Calu3 (cell line): ENCODE measurements at regions not wholly inside any gene's neighbourhood (a gene's known extent, or its start where the extent isn't known, plus 50 kb on each side); places are given as distances from the start of the nearest gene placed in this dataset.

Experiments used
- BruUV-seq: library from RNA; stranded (reverse); fragments of 400-500 nt; replicated peaks from 2 replicates; lab custom pipeline; 2021; lab: Mats Ljungman, UMichigan
- CTCF ChIA-PET: fragments of 300-600 bp; sonication (Branson Sonifier 250); formaldehyde crosslinking; loops from one replicate; lab custom pipeline; 2022; ENCODE audit warnings: antibody characterized with exemption; lab: Charles Lee
- DNase-seq: peaks from one replicate; pipeline ENCODE4 v3.0.0; 2022
- H3K27ac Mint-ChIP-seq: one replicate; pipeline ENCODE4 v1.8.0; 2022; ENCODE audit warnings: mixed read lengths; ENCODE audit not compliant: unreplicated experiment
- H3K27me3 Mint-ChIP-seq: one replicate; pipeline ENCODE4 v1.8.0; 2022; ENCODE audit warnings: mixed read lengths; ENCODE audit not compliant: unreplicated experiment
- H3K36me3 Mint-ChIP-seq: one replicate; pipeline ENCODE4 v1.8.0; 2022; ENCODE audit warnings: mild to moderate bottlenecking, moderate library complexity, mixed read lengths; ENCODE audit not compliant: insufficient read depth, unreplicated experiment
- H3K4me1 Mint-ChIP-seq: one replicate; pipeline ENCODE4 v1.8.0; 2022; ENCODE audit warnings: mild to moderate bottlenecking, low read depth, mixed read lengths; ENCODE audit not compliant: unreplicated experiment
- H3K4me3 Mint-ChIP-seq: one replicate; pipeline ENCODE4 v1.8.0; 2022; ENCODE audit warnings: mild to moderate bottlenecking, low read depth, moderate library complexity, mixed read lengths; ENCODE audit not compliant: unreplicated experiment
- H3K9me3 Mint-ChIP-seq: one replicate; pipeline ENCODE4 v1.8.0; 2022; ENCODE audit warnings: low read depth, mixed read lengths; ENCODE audit not compliant: unreplicated experiment
- CTCF ChIP-seq: fragments of 200-600 bp; IDR thresholded peaks from one replicate; pipeline ENCODE4 v1.8.0; 2022; ENCODE audit warnings: antibody characterized with exemption; ENCODE audit not compliant: unreplicated experiment
- intact Hi-C: fragments of 100-400 bp; cut with micrococcal nuclease; formaldehyde crosslinking; loops from one replicate; pipeline ENCODE4 v1.10.0; 2022; ENCODE audit not compliant: unreplicated experiment

GRCh38 chr12:74204236-74204635 is 333.4 kb upstream of the ATXN7L3B start:
- TF ChIP-seq CTCF: no peak
- H3K27ac Mint-ChIP-seq: no peak overlapping the region
- intact Hi-C loops: no loop called here
- no peak for DNase-seq
- no TSS peak for BruUV-seq
- H3K27me3 Mint-ChIP-seq: no peaks in the 10 kb centered on the region
- H3K36me3 Mint-ChIP-seq: no peaks in the 10 kb centered on the region
- H3K9me3 Mint-ChIP-seq: peaks cover 8% of the 10 kb centered on the region
- H3K4me1 Mint-ChIP-seq: no peaks in the 10 kb centered on the region
- H3K4me3 Mint-ChIP-seq: no peak overlapping the region
- CTCF ChIA-PET: no interaction called here

- no TSS peak for BruUV-seq
- no peaks in the 10 kb centered on the region for H3K36me3 Mint-ChIP-seq
Observed at GRCh38 chr12:74227846-74228545, 309.6 kb upstream of the ATXN7L3B start.

GRCh38 chr12:74229671-74230070 is 308.0 kb upstream of the ATXN7L3B start:
- Mint-ChIP-seq H3K27ac (no peak overlapping the region), H3K9me3 (no peaks in the 10 kb centered on the region)
- intact Hi-C loops: no loop called here

More at GRCh38 chr12:74227846-74228545, 309.6 kb upstream of the ATXN7L3B start:
- Mint-ChIP-seq H3K4me3 (no peak overlapping the region), H3K9me3 (no peaks in the 10 kb centered on the region), H3K27ac (no peak overlapping the region), H3K4me1 (no peaks in the 10 kb centered on the region), H3K27me3 (no peaks in the 10 kb centered on the region)
- no peak for TF ChIP-seq CTCF
- CTCF ChIA-PET: no interaction called here
- intact Hi-C loops: no loop called here
- DNase-seq: no peak

GRCh38 chr12:74235342-74235741 is 302.3 kb upstream of the ATXN7L3B start:
- DNase-seq: no peak
- H3K36me3 Mint-ChIP-seq: no peaks in the 10 kb centered on the region
- intact Hi-C loops: no loop called here
- CTCF ChIA-PET: no interaction called here
- no peak for TF ChIP-seq CTCF
- H3K9me3 Mint-ChIP-seq: peaks cover 15% of the 10 kb centered on the region
- H3K4me3 Mint-ChIP-seq: no peak overlapping the region
- H3K27me3 Mint-ChIP-seq: no peaks in the 10 kb centered on the region
- H3K4me1 Mint-ChIP-seq: no peaks in the 10 kb centered on the region
- H3K27ac Mint-ChIP-seq: no peak overlapping the region
- no TSS peak for BruUV-seq

More at GRCh38 chr12:74229671-74230070, 308.0 kb upstream of the ATXN7L3B start:
- H3K27me3 Mint-ChIP-seq: no peaks in the 10 kb centered on the region
- no peak for TF ChIP-seq CTCF
- no peaks in the 10 kb centered on the region for H3K36me3 Mint-ChIP-seq
- no peaks in the 10 kb centered on the region for H3K4me1 Mint-ChIP-seq
- DNase-seq: no peak
- CTCF ChIA-PET: no interaction called here
- no TSS peak for BruUV-seq
- no peak overlapping the region for H3K4me3 Mint-ChIP-seq
